ENCODE measurements at regions not wholly inside any gene's neighbourhood (a gene's known extent, or its start where the extent isn't known, plus 50 kb on each side); places are given as distances from the start of the nearest gene placed in this dataset.

- Histone ChIP-seq H3K36me3 (no peaks in the 10 kb centered on the region), H3K27me3 (no peaks in the 10 kb centered on the region), H3K4me1 (no peaks in the 10 kb centered on the region), H3K9me3 (replicated peaks) (no peaks in the 10 kb centered on the region), H3K27ac (no peak overlapping the region), H3K4me3 (no peak overlapping the region)
- DNase-seq, result no peak
Measured at GRCh38 chr10:54853883-54854282, 52.9 kb upstream of the PCDH15 start.

All from SJCRH30 (cell line).